Heart right ventricle (tissue), 16 donors: ENCODE measurements at regions not wholly inside any gene's neighbourhood (a gene's known extent, or its start where the extent isn't known, plus 50 kb on each side); places are given as distances from the start of the nearest gene placed in this dataset.

Experiments used
- ATAC-seq, 8 donors: fragments of 200-7000 bp; cut with Tn5 transposase; one replicate each; pipeline ENCODE4 v1.9.1; 2020; ENCODE audit warnings: mild to moderate bottlenecking in 8 of 8, moderate library complexity in 8 of 8, moderate number of reproducible peaks in 1 of 8
- DNase-seq, 2 donors: peaks; one replicate each; pipeline ENCODE4 v3.0.0-alpha.2; 2020
- H3K27ac ChIP-seq, 10 donors: fragments of 200-600 bp; sonication (generic) in 2 of 10; one replicate each; pipeline versions ENCODE4 v1.5.0 to v1.8.0; 2020 to 2022; ENCODE audit warnings: mild to moderate bottlenecking in 3 of 10
- H3K27me3 ChIP-seq, 7 donors: fragments of 200-600 bp; one replicate each; pipeline ENCODE4 v1.8.0; 2021 to 2022; ENCODE audit warnings: mild to moderate bottlenecking in 2 of 7
- H3K36me3 ChIP-seq, 9 donors: fragments of 200-600 bp; sonication (generic) in 1 of 9; one replicate each; pipeline versions ENCODE4 v1.5.0 to v1.8.0; 2020 to 2022; ENCODE audit warnings: mild to moderate bottlenecking in 2 of 9
- H3K4me1 ChIP-seq, 9 donors: fragments of 200-600 bp; sonication (generic) in 1 of 9; one replicate each; pipeline versions ENCODE4 v1.5.0 to v1.8.0; 2020 to 2022; ENCODE audit warnings: mild to moderate bottlenecking in 4 of 9
- H3K4me3 ChIP-seq, 10 donors: fragments of 200-600 bp; sonication (generic) in 2 of 10; one replicate each; pipeline versions ENCODE4 v1.5.0 to v1.8.0; 2020 to 2022; ENCODE audit warnings: mild to moderate bottlenecking in 7 of 10, moderate library complexity in 2 of 10
- H3K9me3 ChIP-seq, 11 donors: fragments of 200-600 bp in 10 of 11; sonication (generic) in 2 of 11; one replicate each; pipeline versions ENCODE4 v1.5.0 to v1.8.0; 2013 to 2022; ENCODE audit warnings: mild to moderate bottlenecking in 2 of 11, control low read depth in 1 of 11, moderate library complexity in 1 of 11
- WGBS, 2 donors: extraction: QIAGEN DNeasy Blood & Tissue Kit; methylation state at CpG; one replicate each; pipeline ENCODE4 v1.1.7; 2013; ENCODE audit warnings: inconsistent platforms in 1 of 2; 5-methylcytosine and 5-hydroxymethylcytosine counted together
- intact Hi-C, 10 donors: fragments of 100-400 bp; cut with DNase I; formaldehyde crosslinking; loops; one replicate each; pipeline versions ENCODE4 v1.11.1 to v1.14.2; 2022
- TF ChIP-seq, protein P1 (sequence below), 9 donors: fragments of 200-600 bp; sonication (generic) in 2 of 9; IDR thresholded peaks; one replicate each; pipeline versions ENCODE4 v1.5.0 to v1.8.0; 2021 to 2022; ENCODE audit warnings: antibody characterized with exemption in 9 of 9, mild to moderate bottlenecking in 5 of 9, moderate library complexity in 1 of 9
- donor health status: Arrhythmogenic right ventricular cardiomyopathy.
- donor health status: ischemic (EF 13 %, LVEDD 7.1; RV severe dilation, severe dysfunction).
- donor health status: healthy with polysubstance abuse.
- donor health status: DM: no; HTN: yes; CAD: no.
- donor health status: DM: no; HTN: no; CAD: no.
- donor health status: ischemic (EF 25% LVEDD 6.9; RV normal size, moderate dysfunction).
- donor health status: ischemic (EF 25% LVEDD 5.7; RV mildly dilated, moderate dysfunction).
- donor health status: healthy.
- donor health status: DM: yes; HTN: yes; CAD: no.
- donor health status: Ischemic cardiomyopathy.
- donor health status: ischemic (EF 35%, LVEDD 5.7; RV mildly dilated, moderate dysfunction).
- donor health status: nonischemic (EF 11% LVEDD 7.7; RV severe dilation, severe dysfunction).
- donor health status: DM: yes; HTN: yes; CAD: no.
- donor health status: PGD.
- donor health status: ischemic (EF 29% LVEDD 5.4; RV normal size, mild dysfunction).
- donor health status: nonischemic (EF 23%, LVEDD 6.1; RV moderate dilation, normal function).

GRCh38 chr1:103170609-103171008, 62.3 kb upstream of the COL11A1 start:
- DNase-seq (no peak), ATAC-seq (no peak)
- Histone ChIP-seq H3K4me3 (no peak overlapping the region), H3K27me3 (no peaks in the 10 kb centered on the region), H3K9me3 (peaks cover 0 to 6% (median 0%) of the 10 kb centered on the region in 11 donors), H3K36me3 (no peaks in the 10 kb centered on the region), H3K4me1 (no peaks in the 10 kb centered on the region), H3K27ac (no peak overlapping the region)
- TF ChIP-seq, protein P1, sequence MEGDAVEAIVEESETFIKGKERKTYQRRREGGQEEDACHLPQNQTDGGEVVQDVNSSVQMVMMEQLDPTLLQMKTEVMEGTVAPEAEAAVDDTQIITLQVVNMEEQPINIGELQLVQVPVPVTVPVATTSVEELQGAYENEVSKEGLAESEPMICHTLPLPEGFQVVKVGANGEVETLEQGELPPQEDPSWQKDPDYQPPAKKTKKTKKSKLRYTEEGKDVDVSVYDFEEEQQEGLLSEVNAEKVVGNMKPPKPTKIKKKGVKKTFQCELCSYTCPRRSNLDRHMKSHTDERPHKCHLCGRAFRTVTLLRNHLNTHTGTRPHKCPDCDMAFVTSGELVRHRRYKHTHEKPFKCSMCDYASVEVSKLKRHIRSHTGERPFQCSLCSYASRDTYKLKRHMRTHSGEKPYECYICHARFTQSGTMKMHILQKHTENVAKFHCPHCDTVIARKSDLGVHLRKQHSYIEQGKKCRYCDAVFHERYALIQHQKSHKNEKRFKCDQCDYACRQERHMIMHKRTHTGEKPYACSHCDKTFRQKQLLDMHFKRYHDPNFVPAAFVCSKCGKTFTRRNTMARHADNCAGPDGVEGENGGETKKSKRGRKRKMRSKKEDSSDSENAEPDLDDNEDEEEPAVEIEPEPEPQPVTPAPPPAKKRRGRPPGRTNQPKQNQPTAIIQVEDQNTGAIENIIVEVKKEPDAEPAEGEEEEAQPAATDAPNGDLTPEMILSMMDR (IDR thresholded peaks at IDR 0.05), result no peak
- intact Hi-C loops, result no loop called here
- WGBS, 2 donors, result 90 to 96% methylated on average over 7 of the region's 7 CpGs

DNA sequence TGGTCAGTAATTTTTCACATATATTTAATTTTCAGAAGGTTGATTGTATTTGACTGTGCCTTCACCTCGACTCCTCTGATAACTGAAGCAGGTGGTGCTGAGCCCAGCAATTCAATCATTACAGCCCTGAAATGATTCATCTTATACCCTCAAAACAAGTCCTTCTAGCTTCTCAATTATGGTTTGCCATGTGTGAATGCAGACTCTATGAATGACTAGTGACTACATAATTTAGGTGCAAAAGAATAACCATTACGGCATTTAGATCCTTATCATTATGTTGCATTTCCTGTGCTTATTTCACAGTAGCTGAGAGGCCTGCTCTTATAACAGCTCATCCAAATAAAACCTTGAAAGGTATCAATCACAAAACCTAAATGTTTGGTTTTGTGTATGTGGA, 54.0 kb upstream of the COL11A1 start:
- no peak for ATAC-seq
- WGBS, 2 donors, result 66 to 75% methylated on average over 2 of the region's 2 CpGs
- TF ChIP-seq, protein P1 (IDR thresholded peaks at IDR 0.05), result no peak

GRCh38 chr1:103160281-103160680, 52.0 kb upstream of the COL11A1 start:
- Histone ChIP-seq H3K36me3 (no peaks in the 10 kb centered on the region), H3K4me3 (no peak overlapping the region), H3K27ac (no peak overlapping the region), H3K4me1 (no peaks in the 10 kb centered on the region), H3K9me3 (peaks cover 0 to 15% (median 0%) of the 10 kb centered on the region in 11 donors), H3K27me3 (no peaks in the 10 kb centered on the region)
- ATAC-seq (no peak), DNase-seq (no peak)
- TF ChIP-seq, protein P1 (IDR thresholded peaks at IDR 0.05), result no peak
- 93 to 100% methylated on average over 1 of the region's 1 CpG for WGBS, 2 donors
- intact Hi-C loops, result no loop called here

More for the DNA sequence above, 54.0 kb upstream of the COL11A1 start:
- no peak overlapping the region for H3K27ac ChIP-seq
- DNase-seq, result no peak
- H3K27me3 ChIP-seq, result no peaks in the 10 kb centered on the region
- peaks cover 0 to 23% (median 0%) of the 10 kb centered on the region in 11 donors for H3K9me3 ChIP-seq
- H3K4me1 ChIP-seq, result no peaks in the 10 kb centered on the region
- intact Hi-C loops, result no loop called here
- H3K36me3 ChIP-seq, result no peaks in the 10 kb centered on the region
- H3K4me3 ChIP-seq, result no peak overlapping the region
